Activated naive CD8-positive, alpha-beta T cell treated with anti-CD3 and anti-CD28 coated beads for 36 hours (primary cell): ENCODE measurements at regions not wholly inside any gene's neighbourhood (a gene's known extent, or its start where the extent isn't known, plus 50 kb on each side); places are given as distances from the start of the nearest gene placed in this dataset.

Experiments
- DNase-seq: peaks from one replicate; pipeline ENCODE4 v3.0.0; 2021
- H3K27ac Mint-ChIP-seq: one replicate; pipeline ENCODE4 v1.8.0; 2022; ENCODE audit warnings: mild to moderate bottlenecking, moderate library complexity, mixed read lengths
- H3K27me3 Mint-ChIP-seq: one replicate; pipeline ENCODE4 v1.8.0; 2022; ENCODE audit warnings: mild to moderate bottlenecking, mixed read lengths
- H3K36me3 Mint-ChIP-seq: one replicate; pipeline ENCODE4 v1.8.0; 2021; ENCODE audit warnings: mild to moderate bottlenecking, mixed read lengths
- H3K4me1 Mint-ChIP-seq: one replicate; pipeline ENCODE4 v1.8.0; 2021; ENCODE audit warnings: mixed read lengths
- H3K4me3 Mint-ChIP-seq: one replicate; pipeline ENCODE4 v1.8.0; 2022; ENCODE audit warnings: mild to moderate bottlenecking, moderate library complexity, mixed read lengths
- H3K9me3 Mint-ChIP-seq: one replicate; pipeline ENCODE4 v1.8.0; 2022; ENCODE audit warnings: mixed read lengths

GRCh38 chr18:75677696-75678455, 250.4 kb upstream of the SMIM21 start:
- H3K4me3 Mint-ChIP-seq: no peak overlapping the region
- DNase-seq: no peak
- H3K27me3 Mint-ChIP-seq: peaks cover 19% of the 10 kb centered on the region
- H3K4me1 Mint-ChIP-seq: no peaks in the 10 kb centered on the region
- H3K9me3 Mint-ChIP-seq: no peaks in the 10 kb centered on the region
- H3K36me3 Mint-ChIP-seq: no peaks in the 10 kb centered on the region
- H3K27ac Mint-ChIP-seq: no peak overlapping the region

DNA sequence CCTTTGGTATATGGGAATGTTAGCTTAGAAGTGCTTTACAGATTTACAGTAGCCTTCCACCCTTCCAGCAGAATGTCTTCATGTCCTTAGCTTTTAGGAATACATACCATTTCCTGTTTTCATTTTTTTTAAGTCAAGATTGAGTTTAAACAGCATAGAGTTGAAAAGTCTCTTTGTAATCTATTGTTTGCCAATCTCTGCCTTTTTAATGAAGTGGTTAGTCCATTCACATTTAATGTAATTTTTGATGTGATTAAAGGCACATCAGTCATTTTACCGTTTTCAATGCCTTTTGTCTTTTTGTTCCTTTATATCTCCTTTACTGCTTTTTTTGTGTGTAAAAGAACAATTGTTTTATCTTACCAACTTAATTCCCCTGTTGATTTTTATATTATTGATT, 233.4 kb upstream of the SMIM21 start:
- Mint-ChIP-seq H3K9me3 (peaks cover 15% of the 10 kb centered on the region), H3K27ac (no peak overlapping the region), H3K4me1 (no peaks in the 10 kb centered on the region), H3K36me3 (no peaks in the 10 kb centered on the region), H3K27me3 (peaks cover 24% of the 10 kb centered on the region), H3K4me3 (no peak overlapping the region)
- no peak for DNase-seq

DNA sequence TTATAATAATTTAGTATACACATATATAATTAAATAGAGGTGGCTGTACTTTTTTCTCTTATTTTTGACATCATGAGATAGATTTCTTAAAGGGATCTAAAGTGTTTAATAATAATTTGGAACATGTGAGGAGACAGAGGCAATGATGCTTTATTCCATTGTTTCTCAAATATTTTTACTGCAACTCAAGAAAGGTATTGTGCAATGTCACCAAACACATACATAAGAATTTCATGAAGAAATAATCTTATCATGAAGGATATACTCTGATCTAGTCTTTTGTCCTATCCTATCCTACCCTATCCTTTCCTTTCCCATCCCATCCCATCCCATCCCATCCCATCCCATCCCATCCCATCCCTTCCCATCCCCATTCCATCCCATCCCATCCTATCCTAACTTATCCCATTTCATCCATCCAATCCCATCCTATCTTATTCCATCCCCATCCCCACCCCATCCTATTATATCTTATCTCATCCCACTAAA, 232.1 kb upstream of the SMIM21 start:
- DNase-seq: no peak
- Mint-ChIP-seq H3K36me3 (no peaks in the 10 kb centered on the region), H3K4me1 (no peaks in the 10 kb centered on the region), H3K4me3 (no peak overlapping the region), H3K27me3 (peaks cover 24% of the 10 kb centered on the region), H3K27ac (no peak overlapping the region), H3K9me3 (peaks cover 15% of the 10 kb centered on the region)

GRCh38 chr18:75658330-75658729, 230.8 kb upstream of the SMIM21 start:
- no peaks in the 10 kb centered on the region for H3K4me1 Mint-ChIP-seq
- DNase-seq: no peak
- H3K36me3 Mint-ChIP-seq: no peaks in the 10 kb centered on the region
- H3K9me3 Mint-ChIP-seq: peaks cover 15% of the 10 kb centered on the region
- peaks cover 20% of the 10 kb centered on the region for H3K27me3 Mint-ChIP-seq
- no peak overlapping the region for H3K27ac Mint-ChIP-seq
- no peak overlapping the region for H3K4me3 Mint-ChIP-seq

GRCh38 chr18:75656563-75657247, 229.2 kb upstream of the SMIM21 start:
- no peaks in the 10 kb centered on the region for H3K4me1 Mint-ChIP-seq
- H3K27ac Mint-ChIP-seq: no peak overlapping the region
- no peak overlapping the region for H3K4me3 Mint-ChIP-seq
- H3K36me3 Mint-ChIP-seq: no peaks in the 10 kb centered on the region
- no peak for DNase-seq
- peaks cover 20% of the 10 kb centered on the region for H3K27me3 Mint-ChIP-seq
- peaks cover 8% of the 10 kb centered on the region for H3K9me3 Mint-ChIP-seq

- Mint-ChIP-seq H3K4me3 (no peak overlapping the region), H3K9me3 (peaks cover 5% of the 10 kb centered on the region), H3K36me3 (no peaks in the 10 kb centered on the region), H3K27ac (no peak overlapping the region), H3K27me3 (peaks cover 20% of the 10 kb centered on the region), H3K4me1 (no peaks in the 10 kb centered on the region)
- DNase-seq: no peak
These were observed 228.5 kb upstream of the SMIM21 start for GRCh38 chr18:75656035-75656434.

DNA sequence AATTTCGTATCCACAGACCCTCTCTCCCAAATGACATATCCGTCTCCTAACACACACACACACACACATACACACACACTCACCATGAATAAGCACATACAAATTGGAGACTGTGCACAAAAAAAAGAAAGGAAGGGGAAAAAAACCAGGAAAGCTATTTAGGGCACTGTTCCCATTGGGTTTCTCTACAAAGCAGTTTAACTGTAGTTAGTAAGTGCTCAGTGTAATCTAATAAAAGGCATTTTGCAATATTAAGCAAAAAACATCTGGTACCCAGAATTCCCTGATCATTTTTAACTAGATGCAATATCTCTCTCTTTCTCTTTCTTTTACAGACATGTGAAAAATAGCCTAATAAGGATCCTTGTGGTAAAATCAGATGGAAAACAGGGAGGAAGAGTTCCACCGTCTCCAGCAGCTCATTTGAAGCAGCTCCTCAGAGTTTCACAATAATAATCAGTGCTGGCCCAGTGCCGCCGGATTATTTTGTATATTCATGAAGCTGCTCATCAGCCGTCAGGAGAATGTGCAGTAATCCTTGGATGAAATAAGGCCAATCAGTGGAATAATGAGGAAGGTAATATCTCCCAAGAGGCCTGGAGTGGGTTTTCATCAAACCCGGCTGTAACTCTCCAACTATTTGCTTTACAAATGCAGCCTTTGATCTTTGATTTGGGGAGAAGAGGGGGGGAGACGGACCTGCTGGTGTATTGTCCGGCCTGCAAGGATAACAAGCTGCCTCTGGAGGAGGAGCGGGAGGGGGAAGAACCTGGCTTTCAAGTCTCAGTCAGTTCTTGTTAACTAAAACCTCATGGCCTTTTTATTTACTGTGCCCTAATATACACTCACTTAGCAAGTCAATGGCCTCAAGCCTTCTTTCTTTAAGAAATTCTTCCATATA, 227.6 kb upstream of the SMIM21 start:
- Mint-ChIP-seq H3K27ac (no peak overlapping the region), H3K4me1 (no peaks in the 10 kb centered on the region), H3K9me3 (peaks cover 3% of the 10 kb centered on the region), H3K4me3 (no peak overlapping the region), H3K36me3 (no peaks in the 10 kb centered on the region), H3K27me3 (peaks cover 20% of the 10 kb centered on the region)
- DNase-seq: no peak

- DNase-seq: no peak
- H3K4me1 Mint-ChIP-seq: no peaks in the 10 kb centered on the region
- H3K9me3 Mint-ChIP-seq: no peaks in the 10 kb centered on the region
- H3K27ac Mint-ChIP-seq: no peak overlapping the region
- no peaks in the 10 kb centered on the region for H3K36me3 Mint-ChIP-seq
- no peak overlapping the region for H3K4me3 Mint-ChIP-seq
- peaks cover 20% of the 10 kb centered on the region for H3K27me3 Mint-ChIP-seq
These were observed 226.9 kb upstream of the SMIM21 start for GRCh38 chr18:75654386-75654785.

DNA sequence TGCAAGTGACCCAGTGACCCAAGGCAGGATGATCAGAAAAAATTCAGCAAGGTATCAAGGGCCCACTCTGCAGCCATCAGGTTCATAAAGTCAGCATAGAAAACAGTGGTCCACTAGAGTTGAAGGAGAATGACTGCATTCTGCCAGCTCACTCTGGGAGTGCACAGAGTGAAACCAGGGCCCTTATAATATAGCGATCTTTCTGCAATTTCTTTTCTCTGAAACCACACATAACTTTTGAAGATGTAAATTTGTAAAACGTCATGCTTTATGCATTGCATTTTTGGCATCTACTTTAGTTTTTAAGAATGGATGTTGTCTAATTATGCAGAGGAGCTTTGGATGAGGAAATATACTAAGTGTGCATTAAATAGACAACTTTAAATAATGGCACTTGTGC, 225.0 kb upstream of the SMIM21 start:
- DNase-seq: no peak
- Mint-ChIP-seq H3K27ac (no peak overlapping the region), H3K36me3 (no peaks in the 10 kb centered on the region), H3K27me3 (peaks cover 9% of the 10 kb centered on the region), H3K9me3 (peaks cover 1% of the 10 kb centered on the region), H3K4me3 (no peak overlapping the region), H3K4me1 (no peaks in the 10 kb centered on the region)

- H3K4me1 Mint-ChIP-seq: no peaks in the 10 kb centered on the region
- no peaks in the 10 kb centered on the region for H3K27me3 Mint-ChIP-seq
- no peak for DNase-seq
- H3K9me3 Mint-ChIP-seq: peaks cover 12% of the 10 kb centered on the region
- no peak overlapping the region for H3K4me3 Mint-ChIP-seq
- H3K36me3 Mint-ChIP-seq: peaks cover 3% of the 10 kb centered on the region
- no peak overlapping the region for H3K27ac Mint-ChIP-seq
These were observed 217.4 kb upstream of the SMIM21 start for GRCh38 chr18:75644871-75645270.

DNA sequence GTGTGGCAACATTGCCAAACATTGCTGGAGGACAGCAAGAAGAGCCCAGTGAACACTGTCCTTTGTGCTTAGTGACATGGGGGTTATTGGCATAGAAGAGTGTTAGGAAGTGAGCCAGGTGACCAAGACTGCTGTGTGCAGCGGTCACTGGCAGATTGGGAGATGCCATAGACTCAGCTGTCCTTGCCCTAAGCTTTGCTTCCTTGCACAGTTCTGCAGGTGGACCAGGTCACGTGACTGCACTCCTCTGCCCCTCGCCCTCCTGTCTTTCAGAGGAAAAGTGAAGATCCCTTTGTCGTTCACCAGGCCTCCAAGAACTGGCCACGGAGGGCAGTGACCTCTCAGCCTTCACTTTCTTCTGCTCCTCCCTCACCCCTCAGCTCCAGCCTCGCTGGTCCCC, 215.6 kb upstream of the SMIM21 start:
- Mint-ChIP-seq H3K4me1 (no peaks in the 10 kb centered on the region), H3K9me3 (peaks cover 12% of the 10 kb centered on the region), H3K27me3 (no peaks in the 10 kb centered on the region), H3K4me3 (no peak overlapping the region), H3K36me3 (peaks cover 3% of the 10 kb centered on the region), H3K27ac (no peak overlapping the region)
- DNase-seq: no peak

GRCh38 chr18:75639472-75639831, 211.9 kb upstream of the SMIM21 start:
- H3K4me1 Mint-ChIP-seq: no peaks in the 10 kb centered on the region
- no peak for DNase-seq
- no peaks in the 10 kb centered on the region for H3K27me3 Mint-ChIP-seq
- H3K36me3 Mint-ChIP-seq: no peaks in the 10 kb centered on the region
- no peak overlapping the region for H3K27ac Mint-ChIP-seq
- H3K9me3 Mint-ChIP-seq: no peaks in the 10 kb centered on the region
- H3K4me3 Mint-ChIP-seq: no peak overlapping the region

DNA sequence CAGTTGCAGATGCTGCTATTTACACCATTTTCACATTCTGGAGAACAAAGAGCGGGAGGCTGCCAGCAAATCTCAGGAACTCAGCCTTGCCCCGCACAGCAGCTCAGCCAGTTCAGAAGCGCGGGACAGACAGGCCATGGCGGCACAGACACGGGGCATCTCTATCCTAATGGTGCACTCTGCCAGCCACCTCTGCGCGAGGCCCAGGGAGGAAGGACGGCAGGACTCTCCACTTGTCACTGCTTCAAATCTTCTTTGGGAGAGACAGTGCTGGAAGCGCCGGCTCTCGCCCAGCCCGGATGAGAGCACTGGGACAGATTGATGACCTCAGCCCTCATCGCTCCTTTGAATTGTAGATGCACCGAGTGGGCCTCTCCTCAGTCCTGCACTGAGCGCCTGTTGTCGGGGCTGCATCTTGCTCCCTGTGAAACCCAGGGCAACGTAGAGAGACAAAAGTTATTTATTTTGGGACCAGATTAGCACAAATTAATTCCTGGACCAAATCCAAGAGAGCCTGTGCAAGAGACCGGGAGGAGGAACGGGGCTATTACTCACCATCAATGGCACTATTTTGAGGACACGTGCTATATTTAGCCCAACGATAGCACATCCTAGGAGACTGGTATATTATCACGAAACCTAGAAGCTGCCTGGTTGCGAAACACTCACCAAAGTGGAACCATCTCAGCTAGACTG, 211.4 kb upstream of the SMIM21 start:
- Mint-ChIP-seq H3K9me3 (no peaks in the 10 kb centered on the region), H3K4me3 (no peak overlapping the region), H3K4me1 (no peaks in the 10 kb centered on the region), H3K36me3 (no peaks in the 10 kb centered on the region), H3K27ac (no peak overlapping the region), H3K27me3 (no peaks in the 10 kb centered on the region)
- no peak for DNase-seq

DNA sequence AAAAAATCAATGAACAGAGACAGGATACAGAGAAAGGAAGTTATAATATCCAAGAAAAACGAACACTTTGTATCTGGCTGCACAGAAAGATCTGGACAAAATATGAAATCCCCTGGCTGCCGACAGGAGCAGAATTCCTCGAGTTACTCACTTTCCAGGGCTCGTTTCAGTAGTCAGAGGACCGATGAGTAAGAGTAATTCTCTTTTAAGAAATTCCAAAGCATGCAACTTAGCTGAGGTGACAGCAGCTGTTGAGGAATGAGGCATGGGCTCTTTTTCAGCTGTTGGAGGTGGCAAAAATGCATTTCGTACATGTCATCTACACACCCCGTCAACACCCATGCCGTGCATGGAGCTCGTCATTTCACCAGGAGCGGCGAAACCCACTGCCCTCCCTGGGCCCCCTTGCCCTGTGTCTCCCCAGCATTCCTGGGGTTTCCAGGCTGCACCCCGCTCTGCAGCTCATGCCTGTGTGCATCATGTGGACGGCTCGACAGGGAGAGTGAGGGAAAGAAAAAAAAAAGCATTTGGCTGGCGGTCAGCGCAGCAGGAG, 210.8 kb upstream of the SMIM21 start:
- no peak overlapping the region for H3K4me3 Mint-ChIP-seq
- no peak for DNase-seq
- no peak overlapping the region for H3K27ac Mint-ChIP-seq
- no peaks in the 10 kb centered on the region for H3K27me3 Mint-ChIP-seq
- no peaks in the 10 kb centered on the region for H3K36me3 Mint-ChIP-seq
- no peaks in the 10 kb centered on the region for H3K9me3 Mint-ChIP-seq
- no peaks in the 10 kb centered on the region for H3K4me1 Mint-ChIP-seq
